SH-SY5Y (cell line): ENCODE measurements at regions not wholly inside any gene's neighbourhood (a gene's known extent, or its start where the extent isn't known, plus 50 kb on each side); places are given as distances from the start of the nearest gene placed in this dataset.

Source experiments
- GATA2 ChIP-seq: IDR thresholded peaks from 2 replicates; pipeline ENCODE4 v1.6.1; 2011; ENCODE audit warnings: mild to moderate bottlenecking, low read depth, low read length
- GATA3 ChIP-seq: IDR thresholded peaks from 2 replicates; pipeline ENCODE4 v1.6.1; 2011; ENCODE audit warnings: low read depth, mild to moderate bottlenecking, low read length, moderate library complexity

- TF ChIP-seq GATA2 = no peak
- no peak for TF ChIP-seq GATA3
These were observed 56.4 kb downstream of the OXSM start for GRCh38 chr3:25846282-25846681.
